ENCODE measurements at regions not wholly inside any gene's neighbourhood (a gene's known extent, or its start where the extent isn't known, plus 50 kb on each side); places are given as distances from the start of the nearest gene placed in this dataset.

DNA sequence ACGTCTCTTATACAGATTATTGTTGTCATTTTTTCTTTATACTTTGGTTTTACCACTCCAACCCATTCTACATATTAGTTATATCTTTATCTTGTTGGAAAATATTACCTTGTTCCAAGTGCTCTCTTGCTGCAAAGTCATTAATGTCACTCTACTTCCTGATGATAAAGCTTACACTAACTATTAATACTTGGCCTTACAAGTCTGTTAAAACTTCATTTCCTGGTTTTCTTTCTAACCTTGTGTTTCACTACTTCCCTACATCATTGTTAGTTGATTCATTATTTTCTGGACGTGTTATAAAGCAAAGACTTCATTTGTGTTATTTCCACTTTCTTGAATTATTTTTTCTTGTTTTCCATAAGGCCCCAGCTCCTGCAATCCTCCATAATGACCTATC is 382.6 kb upstream of the CDH20 start:
- H3K36me3 ChIP-seq (replicated peaks; ENCODE audit: insufficient read depth, low read length): no peaks in the 10 kb centered on the region
- no peak overlapping the region for H2AFZ ChIP-seq (ENCODE audit: low read length)
- no peaks in the 10 kb centered on the region for H3K27me3 ChIP-seq (replicated peaks; ENCODE audit: insufficient read depth, low read length)
- H3K9me2 ChIP-seq (replicated peaks; ENCODE audit: insufficient read depth, low read length): no peaks in the 10 kb centered on the region
- H3K4me3 ChIP-seq (ENCODE audit: low read length): no peak overlapping the region
- H3K9ac ChIP-seq (ENCODE audit: low read length): no peak overlapping the region
- no peaks in the 10 kb centered on the region for H3K4me1 ChIP-seq (ENCODE audit: low read length)
- H3K9me3 ChIP-seq (replicated peaks; ENCODE audit: insufficient read depth, low read length): no peaks in the 10 kb centered on the region
- no peaks in the 10 kb centered on the region for H3K79me2 ChIP-seq (ENCODE audit: low read length)
- H3K4me2 ChIP-seq (ENCODE audit: low read depth, low read length): no peak overlapping the region
- H4K20me1 ChIP-seq (ENCODE audit: insufficient read depth, low read length): no peaks in the 10 kb centered on the region
- H3K27ac ChIP-seq (ENCODE audit: low read length): no peak overlapping the region
- no peaks in the 10 kb centered on the region for H3F3A ChIP-seq (ENCODE audit: insufficient read depth, low read length)
- TF ChIP-seq, protein P1, sequence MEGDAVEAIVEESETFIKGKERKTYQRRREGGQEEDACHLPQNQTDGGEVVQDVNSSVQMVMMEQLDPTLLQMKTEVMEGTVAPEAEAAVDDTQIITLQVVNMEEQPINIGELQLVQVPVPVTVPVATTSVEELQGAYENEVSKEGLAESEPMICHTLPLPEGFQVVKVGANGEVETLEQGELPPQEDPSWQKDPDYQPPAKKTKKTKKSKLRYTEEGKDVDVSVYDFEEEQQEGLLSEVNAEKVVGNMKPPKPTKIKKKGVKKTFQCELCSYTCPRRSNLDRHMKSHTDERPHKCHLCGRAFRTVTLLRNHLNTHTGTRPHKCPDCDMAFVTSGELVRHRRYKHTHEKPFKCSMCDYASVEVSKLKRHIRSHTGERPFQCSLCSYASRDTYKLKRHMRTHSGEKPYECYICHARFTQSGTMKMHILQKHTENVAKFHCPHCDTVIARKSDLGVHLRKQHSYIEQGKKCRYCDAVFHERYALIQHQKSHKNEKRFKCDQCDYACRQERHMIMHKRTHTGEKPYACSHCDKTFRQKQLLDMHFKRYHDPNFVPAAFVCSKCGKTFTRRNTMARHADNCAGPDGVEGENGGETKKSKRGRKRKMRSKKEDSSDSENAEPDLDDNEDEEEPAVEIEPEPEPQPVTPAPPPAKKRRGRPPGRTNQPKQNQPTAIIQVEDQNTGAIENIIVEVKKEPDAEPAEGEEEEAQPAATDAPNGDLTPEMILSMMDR (IDR thresholded peaks at IDR 0.05; ENCODE audit: low read length): no peak
- TF ChIP-seq EZH2 (optimal IDR thresholded peaks at IDR 0.05; ENCODE audit: low read depth, low read length) (no peak), EZH2phosphoT487 (IDR thresholded peaks at IDR 0.05; ENCODE audit: low read length) (no peak)
- DNase-seq: no peak

DNA sequence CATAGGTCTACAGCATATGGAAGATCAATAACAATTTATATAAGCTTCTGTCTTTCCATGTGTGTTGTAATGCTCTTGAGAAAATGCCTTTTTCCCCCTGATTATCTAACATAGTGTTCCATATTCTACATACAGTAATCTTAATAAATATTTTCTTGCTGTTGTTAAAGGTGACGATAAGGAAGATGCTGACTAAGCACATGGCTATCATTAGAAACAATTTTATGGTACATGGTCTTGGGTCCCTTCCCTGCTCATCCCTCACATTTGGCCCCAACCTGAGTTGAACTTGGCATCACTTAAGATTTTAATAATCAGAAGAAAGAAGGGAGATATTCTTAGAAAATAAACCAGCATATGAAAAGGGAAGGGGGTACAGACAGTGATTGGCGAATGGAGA is 382.1 kb upstream of the CDH20 start:
- no peak overlapping the region for H3K4me2 ChIP-seq (ENCODE audit: low read depth, low read length)
- no peaks in the 10 kb centered on the region for H4K20me1 ChIP-seq (ENCODE audit: insufficient read depth, low read length)
- no peak overlapping the region for H3K27ac ChIP-seq (ENCODE audit: low read length)
- no peak overlapping the region for H2AFZ ChIP-seq (ENCODE audit: low read length)
- H3K79me2 ChIP-seq (ENCODE audit: low read length): no peaks in the 10 kb centered on the region
- H3K36me3 ChIP-seq (replicated peaks; ENCODE audit: insufficient read depth, low read length): no peaks in the 10 kb centered on the region
- H3K9ac ChIP-seq (ENCODE audit: low read length): no peak overlapping the region
- H3K4me3 ChIP-seq (ENCODE audit: low read length): no peak overlapping the region
- no peaks in the 10 kb centered on the region for H3K9me2 ChIP-seq (replicated peaks; ENCODE audit: insufficient read depth, low read length)
- H3K27me3 ChIP-seq (replicated peaks; ENCODE audit: insufficient read depth, low read length): no peaks in the 10 kb centered on the region
- no peak for DNase-seq
- no peaks in the 10 kb centered on the region for H3K9me3 ChIP-seq (replicated peaks; ENCODE audit: insufficient read depth, low read length)
- TF ChIP-seq, protein P1 (IDR thresholded peaks at IDR 0.05; ENCODE audit: low read length): no peak
- no peak for TF ChIP-seq EZH2phosphoT487 (IDR thresholded peaks at IDR 0.05; ENCODE audit: low read length)
- no peak for TF ChIP-seq EZH2 (optimal IDR thresholded peaks at IDR 0.05; ENCODE audit: low read depth, low read length)
- H3K4me1 ChIP-seq (ENCODE audit: low read length): no peaks in the 10 kb centered on the region
- no peaks in the 10 kb centered on the region for H3F3A ChIP-seq (ENCODE audit: insufficient read depth, low read length)

DNA sequence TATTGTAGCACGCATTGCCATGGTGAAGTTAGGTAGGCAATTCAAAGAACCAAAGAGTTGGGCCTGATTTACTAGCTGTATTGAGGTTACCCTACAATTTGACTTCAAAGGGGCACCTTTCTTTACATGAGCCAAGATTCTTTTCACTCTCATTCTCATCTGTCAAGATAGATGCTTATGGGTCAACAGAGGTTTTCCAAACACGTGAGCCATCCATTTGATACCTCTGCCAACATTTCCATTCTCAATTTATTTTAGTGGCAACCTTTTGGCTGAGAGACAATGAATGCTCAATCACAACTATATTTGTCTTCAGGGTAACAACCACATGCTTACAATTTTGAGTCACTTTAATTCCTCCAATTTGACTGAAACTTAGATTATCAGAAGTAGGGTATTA is 370.6 kb upstream of the CDH20 start:
- Histone ChIP-seq H3K9ac (ENCODE audit: low read length) (no peak overlapping the region), H3K4me1 (ENCODE audit: low read length) (no peaks in the 10 kb centered on the region), H3K4me3 (ENCODE audit: low read length) (no peak overlapping the region), H4K20me1 (ENCODE audit: insufficient read depth, low read length) (no peaks in the 10 kb centered on the region), H2AFZ (ENCODE audit: low read length) (no peak overlapping the region), H3K36me3 (replicated peaks; ENCODE audit: insufficient read depth, low read length) (no peaks in the 10 kb centered on the region), H3K27me3 (replicated peaks; ENCODE audit: insufficient read depth, low read length) (no peaks in the 10 kb centered on the region), H3F3A (ENCODE audit: insufficient read depth, low read length) (no peaks in the 10 kb centered on the region), H3K9me3 (replicated peaks; ENCODE audit: insufficient read depth, low read length) (no peaks in the 10 kb centered on the region), H3K4me2 (ENCODE audit: low read depth, low read length) (no peak overlapping the region), H3K9me2 (replicated peaks; ENCODE audit: insufficient read depth, low read length) (no peaks in the 10 kb centered on the region), H3K79me2 (ENCODE audit: low read length) (no peaks in the 10 kb centered on the region), H3K27ac (ENCODE audit: low read length) (no peak overlapping the region)
- TF ChIP-seq, protein P1 (IDR thresholded peaks at IDR 0.05; ENCODE audit: low read length): no peak
- TF ChIP-seq EZH2 (optimal IDR thresholded peaks at IDR 0.05; ENCODE audit: low read depth, low read length) (no peak), EZH2phosphoT487 (IDR thresholded peaks at IDR 0.05; ENCODE audit: low read length) (no peak)
- DNase-seq: no peak
